ENCODE measurements at regions not wholly inside any gene's neighbourhood (a gene's known extent, or its start where the extent isn't known, plus 50 kb on each side); places are given as distances from the start of the nearest gene placed in this dataset.
"Not testable (repeated sequence)": the region's sequence is repeated elsewhere in the genome, so short reads cannot be mapped to it uniquely, and the experiment has no call there.

GRCh38 chr6:159400826-159401225 is 231.6 kb downstream of the FNDC1 start:
- DNase-seq (ENCODE audit: low spot score), result no peak

GRCh38 chr6:159399751-159400221 is 230.6 kb downstream of the FNDC1 start:
- no peak for DNase-seq (ENCODE audit: low spot score)

- DNase-seq (ENCODE audit: low spot score), result no peak
Observed at GRCh38 chr6:159398633-159399032, 229.4 kb downstream of the FNDC1 start.

- no peak for DNase-seq (ENCODE audit: low spot score)
Observed at GRCh38 chr6:159397753-159398152, 228.6 kb downstream of the FNDC1 start.

DNA sequence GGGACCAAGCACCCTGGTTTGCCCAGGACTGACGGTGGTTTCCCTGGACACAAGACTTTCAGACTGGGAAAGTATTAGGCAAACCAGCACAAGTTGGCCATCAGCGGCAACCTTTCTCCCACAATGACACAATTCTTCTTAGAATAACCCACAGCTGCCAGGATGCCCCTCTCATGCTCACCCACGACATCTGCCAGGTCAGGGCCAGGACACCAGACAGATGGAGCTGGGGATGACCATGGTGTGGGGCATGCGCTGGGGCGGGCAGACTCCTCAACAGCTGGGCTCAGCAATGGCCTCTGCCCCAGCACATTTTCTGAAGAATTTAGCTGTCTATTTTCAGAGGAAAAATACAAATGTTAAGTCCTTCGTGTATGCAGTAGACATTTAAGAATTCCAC is 226.4 kb downstream of the FNDC1 start:
- DNase-seq (ENCODE audit: low spot score), result no peak

- not testable (repeated sequence) for DNase-seq (ENCODE audit: low spot score)
Observed at GRCh38 chr6:159392695-159393094, 223.5 kb downstream of the FNDC1 start.

DNA sequence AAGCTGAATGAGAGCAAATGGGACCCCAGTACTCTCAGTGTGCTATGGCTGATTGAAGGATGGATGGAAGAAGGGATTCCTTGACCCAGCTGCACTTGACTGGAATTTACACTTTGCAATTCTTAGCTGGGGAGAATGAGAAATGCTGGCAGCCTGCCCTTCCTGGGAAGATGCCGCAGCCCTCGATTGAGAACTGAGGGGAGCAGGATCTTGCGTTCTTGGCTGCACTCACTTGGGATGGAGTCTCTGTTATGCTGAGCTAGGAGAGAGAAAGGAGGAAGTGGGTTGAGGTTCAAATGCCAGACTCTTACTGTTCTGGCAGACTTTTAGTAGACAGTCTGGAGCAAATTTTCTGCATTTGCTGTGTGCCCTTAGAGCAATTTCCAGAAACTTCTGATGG is 221.2 kb downstream of the FNDC1 start:
- no peak for DNase-seq (ENCODE audit: low spot score)

DNA sequence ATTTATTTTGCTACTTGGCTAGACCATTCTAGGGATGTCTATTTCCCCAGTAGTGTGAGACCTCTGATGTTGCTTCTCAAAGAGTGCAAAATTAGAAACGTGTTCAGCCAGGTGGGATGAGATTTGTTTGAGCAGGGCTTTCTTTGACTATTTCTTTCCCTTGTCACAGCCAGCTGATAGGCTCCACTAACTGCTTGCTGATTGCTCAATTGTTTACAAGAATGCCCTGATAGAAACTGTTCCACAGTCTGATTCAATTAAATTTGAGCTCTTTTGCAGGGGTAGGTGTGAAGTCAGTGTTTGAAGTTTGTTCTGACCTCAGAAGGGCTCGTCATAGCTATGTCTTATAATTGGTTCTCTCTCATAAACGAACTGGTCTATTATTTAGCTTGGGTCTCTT is 220.5 kb downstream of the FNDC1 start:
- no peak for DNase-seq (ENCODE audit: low spot score)

DNA sequence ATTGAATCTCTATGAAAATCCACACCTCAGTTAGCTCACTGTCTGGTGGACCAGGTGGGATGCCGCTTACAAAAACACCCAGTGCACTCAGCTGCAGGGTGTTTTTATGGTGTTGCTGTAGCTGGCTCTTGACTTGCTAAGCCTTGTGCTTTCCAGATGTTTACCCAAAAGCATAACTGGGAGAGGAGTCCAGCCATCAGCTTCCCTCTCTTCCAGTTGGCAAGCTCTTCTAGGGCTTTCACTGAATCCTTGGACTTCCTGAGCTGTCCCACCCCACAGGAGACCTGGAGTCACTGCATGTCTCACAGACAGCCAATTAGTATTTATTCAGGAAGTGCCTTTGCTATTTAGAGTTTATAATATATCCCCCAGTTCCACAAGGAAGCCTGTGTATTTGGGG is 210.9 kb downstream of the FNDC1 start:
- DNase-seq (ENCODE audit: low spot score), result no peak

GRCh38 chr6:159378411-159379328 is 209.5 kb downstream of the FNDC1 start:
- DNase-seq (ENCODE audit: low spot score), result no peak

DNA sequence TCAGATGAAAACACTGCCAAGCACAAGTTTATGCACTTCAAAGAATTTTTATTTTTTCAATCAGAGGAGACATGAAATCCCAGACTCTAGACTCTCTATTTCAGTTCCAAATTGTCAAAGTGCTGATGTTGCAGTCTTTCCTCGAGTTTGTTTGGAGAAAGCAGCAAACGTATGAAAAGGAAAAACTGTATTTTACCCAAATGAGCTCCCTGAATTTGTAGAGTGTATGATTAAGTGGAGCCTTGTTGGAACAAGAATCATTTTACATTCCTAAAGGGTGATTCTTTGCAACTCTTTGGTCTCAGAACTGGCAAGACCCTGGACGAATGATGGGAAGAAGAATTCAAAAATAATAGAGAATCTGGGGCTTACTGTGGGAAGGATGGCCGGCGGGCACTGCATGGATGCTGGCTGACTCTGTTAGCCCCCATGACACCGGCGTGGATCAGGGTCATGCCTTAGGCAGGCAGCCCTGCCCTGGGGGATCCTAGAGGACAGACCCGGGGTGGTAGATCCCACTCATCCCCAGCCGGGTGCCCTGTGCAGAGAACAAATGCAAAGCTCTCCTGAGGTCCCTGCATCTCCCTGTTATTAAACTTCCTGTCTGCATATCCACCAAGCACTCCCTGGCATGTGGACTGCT is 207.4 kb downstream of the FNDC1 start:
- DNase-seq (ENCODE audit: low spot score), result no peak

DNA sequence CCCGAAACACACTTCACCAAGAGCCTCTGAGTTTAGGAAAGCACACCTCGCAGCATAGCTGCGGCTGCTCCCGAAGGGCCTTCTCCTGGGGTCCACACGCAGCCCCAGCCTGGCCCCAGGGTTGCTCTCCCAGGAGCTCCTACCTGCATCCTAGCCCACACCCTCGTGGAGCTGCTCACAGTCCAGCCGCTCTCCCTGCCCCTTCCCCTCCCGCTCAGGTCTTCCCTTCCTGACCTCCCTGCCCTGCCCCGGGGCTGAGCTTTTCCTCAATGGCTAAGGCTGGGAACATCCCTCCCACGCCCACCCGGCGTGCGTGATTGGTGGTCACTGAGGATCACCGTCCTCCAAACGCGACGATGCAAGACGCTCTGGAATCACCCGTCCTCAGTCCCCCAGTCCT is 205.8 kb downstream of the FNDC1 start:
- no peak for DNase-seq (ENCODE audit: low spot score)

GRCh38 chr6:159373670-159374069 is 204.5 kb downstream of the FNDC1 start:
- no peak for DNase-seq (ENCODE audit: low spot score)

GRCh38 chr6:159372333-159372732 is 203.1 kb downstream of the FNDC1 start:
- no peak for DNase-seq (ENCODE audit: low spot score)

GRCh38 chr6:159360306-159360705 is 191.1 kb downstream of the FNDC1 start:
- DNase-seq (ENCODE audit: low spot score), result no peak

DNA sequence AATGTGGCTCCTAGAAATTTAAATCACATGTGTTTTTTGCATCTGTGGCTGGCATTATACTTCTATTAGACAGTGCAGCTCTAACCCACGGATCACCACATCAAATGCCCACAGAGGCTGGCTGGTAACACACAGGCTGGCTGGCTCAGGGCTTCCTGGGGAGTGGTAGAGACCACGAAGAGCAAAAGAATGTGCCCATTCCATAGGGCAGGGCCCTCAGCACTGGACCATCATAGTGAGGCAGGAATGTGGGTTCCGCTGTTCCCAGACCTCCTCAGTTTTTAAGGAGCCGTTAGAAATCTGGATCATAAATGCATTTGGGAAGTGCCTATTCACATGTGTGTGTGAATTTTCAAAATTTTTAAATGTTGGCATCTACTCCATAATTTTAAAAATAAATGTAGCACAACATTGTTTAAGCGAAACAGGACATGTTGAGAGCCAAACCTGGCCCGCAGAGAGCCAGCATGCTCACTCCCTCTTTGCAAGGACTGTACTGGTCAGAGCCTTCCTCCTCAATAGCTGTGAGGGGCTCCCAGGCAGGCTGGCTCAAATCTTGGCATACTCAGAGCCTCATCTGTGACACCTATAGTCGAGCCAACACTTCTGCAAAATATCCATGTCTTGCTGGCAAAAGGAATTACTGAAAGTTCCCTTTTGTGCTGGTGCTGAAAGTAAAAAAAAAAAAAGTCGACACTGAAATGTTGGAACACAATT is 190.5 kb downstream of the FNDC1 start:
- no peak for DNase-seq (ENCODE audit: low spot score)

DNA sequence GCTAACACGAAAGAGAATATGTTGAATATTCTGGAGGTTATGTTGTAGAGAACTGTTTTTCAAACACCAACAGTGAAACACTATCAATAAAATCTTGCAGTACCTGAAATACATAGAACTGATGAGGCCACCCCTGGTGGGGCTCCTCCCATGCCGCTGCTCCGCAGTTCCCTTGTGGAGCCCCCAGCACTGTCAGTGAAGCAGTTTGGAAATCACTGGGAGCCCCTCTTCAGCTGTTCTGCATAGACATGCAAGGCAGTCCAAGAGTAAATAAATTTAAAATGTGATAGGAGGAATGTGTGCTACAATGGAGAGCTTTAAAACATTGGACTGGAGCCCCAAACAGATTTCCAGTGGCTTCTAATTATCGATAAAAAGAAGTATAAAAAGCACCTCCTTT is 189.4 kb downstream of the FNDC1 start:
- DNase-seq (ENCODE audit: low spot score), result no peak

DNA sequence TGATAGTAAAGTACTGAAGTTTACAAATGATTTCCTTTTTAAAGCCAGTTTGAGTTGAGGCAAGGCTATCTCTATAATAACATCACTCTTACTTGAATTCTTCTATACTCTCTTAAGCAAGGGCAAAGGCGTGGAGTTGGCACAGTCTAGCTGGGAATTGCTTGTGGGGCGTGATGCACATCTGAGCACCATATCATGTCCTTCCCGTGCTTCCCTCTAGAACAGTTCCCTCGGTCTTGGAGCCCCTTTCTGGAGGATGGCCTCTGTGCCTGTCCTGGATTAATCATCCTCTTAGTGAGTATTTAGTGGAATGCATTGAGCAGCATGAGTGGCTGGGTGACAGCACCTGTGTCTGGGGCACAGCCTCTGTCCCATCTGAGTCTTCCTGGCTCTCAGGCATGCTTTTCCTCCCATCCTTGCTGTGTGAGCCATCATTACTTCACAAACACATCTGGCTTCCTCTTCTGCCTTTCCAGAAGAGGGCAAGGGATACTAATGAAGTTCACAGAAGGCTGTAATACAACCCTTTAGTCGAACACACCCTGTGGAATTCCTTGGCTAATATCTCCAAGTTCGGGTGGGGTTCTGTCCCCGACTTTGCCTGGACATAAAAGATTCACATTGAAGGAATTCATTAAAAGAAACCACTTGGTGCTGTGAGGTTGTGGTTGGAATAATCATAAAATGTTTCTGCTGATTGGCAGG is 188.2 kb downstream of the FNDC1 start:
- DNase-seq (ENCODE audit: low spot score), result no peak

- no peak for DNase-seq (ENCODE audit: low spot score)
Observed at GRCh38 chr6:159353193-159353592, 184.0 kb downstream of the FNDC1 start.

DNA sequence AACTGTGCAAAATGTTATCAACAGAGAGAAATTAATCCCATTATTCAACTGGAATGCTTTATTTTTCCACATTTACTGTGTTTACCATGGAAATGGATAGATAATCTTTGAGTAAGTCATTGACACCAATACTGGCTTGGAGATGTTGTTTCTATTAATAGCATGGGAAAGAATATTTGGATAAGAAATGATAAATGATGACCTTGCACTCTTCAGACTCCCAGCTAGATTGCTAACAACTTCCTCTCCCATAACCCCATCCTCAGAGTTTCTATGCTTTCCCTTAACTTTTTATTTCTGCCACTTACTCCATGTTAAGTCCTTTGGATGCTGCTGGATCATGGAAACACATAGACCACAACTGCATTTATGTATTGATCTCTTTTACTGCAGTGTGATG is 182.5 kb downstream of the FNDC1 start:
- no peak for DNase-seq (ENCODE audit: low spot score)

DNA sequence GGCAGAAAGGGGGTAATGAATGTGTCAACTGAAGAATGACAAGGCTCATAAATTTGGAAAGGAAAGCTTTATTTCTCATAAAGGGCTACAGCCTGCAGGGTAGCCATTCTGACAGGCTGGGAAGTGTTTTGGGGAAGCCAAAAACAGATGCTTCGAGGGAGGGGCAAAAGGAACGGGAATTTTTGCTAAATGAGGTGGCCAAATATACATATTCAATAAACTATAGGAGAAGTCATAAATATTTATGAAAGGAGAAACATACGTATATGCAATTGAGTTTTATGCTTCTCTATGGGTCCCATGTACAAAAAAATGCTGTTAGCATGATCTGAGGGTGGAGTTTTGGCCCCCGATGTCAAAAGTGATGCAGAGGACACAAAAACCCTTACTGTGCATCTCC is 180.7 kb downstream of the FNDC1 start:
- DNase-seq (ENCODE audit: low spot score), result no peak

GRCh38 chr6:159343709-159344108 is 174.5 kb downstream of the FNDC1 start:
- DNase-seq (ENCODE audit: low spot score), result no peak

Measured in globus pallidus (tissue), 1 donor.